PC-9 (cell line): ENCODE measurements at regions not wholly inside any gene's neighbourhood (a gene's known extent, or its start where the extent isn't known, plus 50 kb on each side); places are given as distances from the start of the nearest gene placed in this dataset.

Experiments
- EZH2 ChIP-seq: fragments of 200-600 bp; sonication (generic); IDR thresholded peaks from 2 replicates; pipeline ENCODE4 v1.8.0; 2017; ENCODE audit warnings: antibody characterized with exemption, low read depth
- TF ChIP-seq, protein P1 (sequence below): fragments of 200-600 bp; sonication (generic); conservative IDR thresholded peaks from 2 replicates; pipeline ENCODE4 v1.6.1; 2017; ENCODE audit warnings: mixed run types, antibody characterized with exemption, mild to moderate bottlenecking, moderate library complexity

- TF ChIP-seq, protein P1, sequence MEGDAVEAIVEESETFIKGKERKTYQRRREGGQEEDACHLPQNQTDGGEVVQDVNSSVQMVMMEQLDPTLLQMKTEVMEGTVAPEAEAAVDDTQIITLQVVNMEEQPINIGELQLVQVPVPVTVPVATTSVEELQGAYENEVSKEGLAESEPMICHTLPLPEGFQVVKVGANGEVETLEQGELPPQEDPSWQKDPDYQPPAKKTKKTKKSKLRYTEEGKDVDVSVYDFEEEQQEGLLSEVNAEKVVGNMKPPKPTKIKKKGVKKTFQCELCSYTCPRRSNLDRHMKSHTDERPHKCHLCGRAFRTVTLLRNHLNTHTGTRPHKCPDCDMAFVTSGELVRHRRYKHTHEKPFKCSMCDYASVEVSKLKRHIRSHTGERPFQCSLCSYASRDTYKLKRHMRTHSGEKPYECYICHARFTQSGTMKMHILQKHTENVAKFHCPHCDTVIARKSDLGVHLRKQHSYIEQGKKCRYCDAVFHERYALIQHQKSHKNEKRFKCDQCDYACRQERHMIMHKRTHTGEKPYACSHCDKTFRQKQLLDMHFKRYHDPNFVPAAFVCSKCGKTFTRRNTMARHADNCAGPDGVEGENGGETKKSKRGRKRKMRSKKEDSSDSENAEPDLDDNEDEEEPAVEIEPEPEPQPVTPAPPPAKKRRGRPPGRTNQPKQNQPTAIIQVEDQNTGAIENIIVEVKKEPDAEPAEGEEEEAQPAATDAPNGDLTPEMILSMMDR, result no peak
- no peak for TF ChIP-seq EZH2
These were observed 54.6 kb upstream of the SEC16B start for GRCh38 chr1:178024504-178024903.
